ENCODE measurements at regions not wholly inside any gene's neighbourhood (a gene's known extent, or its start where the extent isn't known, plus 50 kb on each side); places are given as distances from the start of the nearest gene placed in this dataset.

DNA sequence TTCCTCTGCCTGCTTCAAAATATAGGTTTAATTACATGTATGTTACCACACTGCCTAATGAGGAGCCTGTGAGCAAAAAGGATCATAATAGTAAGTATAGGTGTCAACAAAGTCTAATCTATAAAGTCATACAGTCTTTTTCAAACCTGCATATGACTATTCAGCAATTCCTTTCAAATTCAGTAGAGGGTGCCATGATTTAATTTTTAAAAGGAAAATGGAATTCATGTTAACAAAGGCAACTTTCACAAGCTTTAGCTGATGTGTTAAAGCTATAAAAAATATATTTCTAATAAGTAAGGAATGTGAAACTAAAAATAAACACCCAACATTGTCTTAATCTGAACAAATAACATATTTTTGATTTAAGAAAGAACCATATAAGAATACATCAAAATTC is 52.1 kb downstream of the MPP7 start:
- Mint-ChIP-seq H3K4me1 (peaks cover 15% of the 10 kb centered on the region), H3K27me3 (no peaks in the 10 kb centered on the region), H3K4me3 (no peak overlapping the region), H3K9me3 (no peaks in the 10 kb centered on the region), H3K36me3 (ENCODE audit: insufficient read depth) (no peaks in the 10 kb centered on the region), H3K27ac (ENCODE audit: low read depth) (no peak overlapping the region)
- DNase-seq (ENCODE audit: low spot score in 2 of 2) (no peak), ATAC-seq (replicated peaks; ENCODE audit: extremely low read depth, poor library complexity, severe bottlenecking) (no peak)

DNA sequence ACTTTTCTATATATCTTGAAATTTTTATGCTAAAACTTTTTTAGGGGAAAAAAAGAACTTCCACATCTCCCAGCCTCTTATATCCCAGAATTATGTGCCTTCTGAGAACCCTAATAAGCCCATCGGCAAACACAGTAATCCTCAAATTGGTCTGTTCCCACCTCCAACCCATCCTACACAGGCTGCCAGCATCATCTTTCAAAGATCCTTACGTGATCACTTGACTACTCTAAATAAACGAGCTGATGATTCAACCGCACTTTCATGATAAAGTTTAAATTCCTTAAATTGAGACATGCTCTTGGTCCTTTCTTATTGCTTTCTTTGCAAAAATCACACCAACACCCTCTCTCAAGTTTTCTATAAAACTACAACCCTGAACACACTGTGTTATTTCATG is 52.5 kb downstream of the MPP7 start:
- no peaks in the 10 kb centered on the region for H3K27me3 Mint-ChIP-seq
- no peak overlapping the region for H3K27ac Mint-ChIP-seq (ENCODE audit: low read depth)
- DNase-seq (ENCODE audit: low spot score in 2 of 2) (no peak), ATAC-seq (replicated peaks; ENCODE audit: extremely low read depth, poor library complexity, severe bottlenecking) (no peak)
- peaks cover 10% of the 10 kb centered on the region for H3K4me1 Mint-ChIP-seq
- no peaks in the 10 kb centered on the region for H3K9me3 Mint-ChIP-seq
- no peak overlapping the region for H3K4me3 Mint-ChIP-seq
- H3K36me3 Mint-ChIP-seq (ENCODE audit: insufficient read depth): no peaks in the 10 kb centered on the region

DNA sequence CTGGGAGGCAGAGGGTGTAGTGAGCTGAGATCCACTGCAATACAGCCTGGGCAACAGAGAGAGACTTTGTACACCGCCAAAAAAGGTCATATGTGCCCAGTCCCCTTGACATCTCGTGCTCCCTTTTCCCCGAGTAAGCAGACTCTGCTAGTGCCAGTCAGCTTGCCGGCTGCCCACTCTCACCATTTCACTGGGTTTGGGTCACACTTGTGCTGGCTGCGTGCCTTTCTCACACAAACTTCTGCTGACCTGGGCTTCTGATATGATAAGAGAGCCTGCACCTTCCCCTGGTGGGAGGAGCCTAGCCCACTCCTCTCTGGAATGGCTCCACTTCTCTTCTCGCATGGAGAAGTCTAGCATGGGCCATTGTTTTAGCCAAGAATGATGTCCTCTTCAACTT is 53.4 kb downstream of the MPP7 start:
- Mint-ChIP-seq H3K9me3 (no peaks in the 10 kb centered on the region), H3K27me3 (no peaks in the 10 kb centered on the region), H3K36me3 (ENCODE audit: insufficient read depth) (no peaks in the 10 kb centered on the region), H3K27ac (ENCODE audit: low read depth) (peak overlapping the region; percentile 7), H3K4me3 (no peak overlapping the region), H3K4me1 (peaks cover 8% of the 10 kb centered on the region)
- DNase-seq (ENCODE audit: low spot score in 2 of 2): no peak
- no peak for ATAC-seq (replicated peaks; ENCODE audit: extremely low read depth, poor library complexity, severe bottlenecking)

GRCh38 chr10:28248092-28248491 is 54.8 kb downstream of the MPP7 start:
- Mint-ChIP-seq H3K9me3 (no peaks in the 10 kb centered on the region), H3K27me3 (no peaks in the 10 kb centered on the region), H3K27ac (ENCODE audit: low read depth) (no peak overlapping the region), H3K4me1 (peaks cover 11% of the 10 kb centered on the region), H3K36me3 (ENCODE audit: insufficient read depth) (no peaks in the 10 kb centered on the region), H3K4me3 (no peak overlapping the region)
- DNase-seq (ENCODE audit: low spot score in 2 of 2) (no peak), ATAC-seq (replicated peaks; ENCODE audit: extremely low read depth, poor library complexity, severe bottlenecking) (no peak)

- Mint-ChIP-seq H3K36me3 (ENCODE audit: insufficient read depth) (no peaks in the 10 kb centered on the region), H3K27me3 (no peaks in the 10 kb centered on the region), H3K4me1 (peaks cover 18% of the 10 kb centered on the region), H3K4me3 (no peak overlapping the region), H3K27ac (ENCODE audit: low read depth) (no peak overlapping the region), H3K9me3 (no peaks in the 10 kb centered on the region)
- ATAC-seq (replicated peaks; ENCODE audit: extremely low read depth, poor library complexity, severe bottlenecking) (no peak), DNase-seq (ENCODE audit: low spot score in 2 of 2) (no peak)
Measured at GRCh38 chr10:28246023-28246422, 56.8 kb downstream of the MPP7 start.

DNA sequence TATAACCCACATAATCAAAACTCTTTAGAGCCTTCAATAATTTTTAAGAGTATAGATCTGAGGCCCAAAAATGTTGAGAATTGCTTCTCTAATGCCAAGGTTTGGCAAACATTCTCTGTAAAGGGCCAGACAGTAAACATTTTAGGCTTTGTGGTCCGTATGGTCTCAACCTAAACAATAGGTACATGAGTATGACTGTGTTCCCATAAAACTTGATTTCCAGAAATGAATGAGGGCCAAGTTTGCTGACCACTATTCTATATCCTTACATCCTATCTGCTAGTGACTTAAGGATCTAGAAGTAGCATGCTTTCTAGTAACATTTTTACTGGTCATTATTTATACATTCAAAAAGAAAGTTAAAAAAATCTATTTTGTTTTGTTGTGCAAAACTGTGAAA is 58.9 kb downstream of the MPP7 start:
- H3K4me1 Mint-ChIP-seq: peaks cover 18% of the 10 kb centered on the region

GRCh38 chr10:28242555-28243204 is 60.2 kb downstream of the MPP7 start:
- no peak overlapping the region for H3K27ac Mint-ChIP-seq (ENCODE audit: low read depth)
- no peak overlapping the region for H3K4me3 Mint-ChIP-seq
- H3K9me3 Mint-ChIP-seq: no peaks in the 10 kb centered on the region
- H3K4me1 Mint-ChIP-seq: peaks cover 12% of the 10 kb centered on the region
- ATAC-seq (replicated peaks; ENCODE audit: extremely low read depth, poor library complexity, severe bottlenecking): no peak
- no peak for DNase-seq (ENCODE audit: low spot score in 2 of 2)
- no peaks in the 10 kb centered on the region for H3K36me3 Mint-ChIP-seq (ENCODE audit: insufficient read depth)
- no peaks in the 10 kb centered on the region for H3K27me3 Mint-ChIP-seq

More for the DNA sequence above, 58.9 kb downstream of the MPP7 start:
- H3K27me3 Mint-ChIP-seq: no peaks in the 10 kb centered on the region
- no peaks in the 10 kb centered on the region for H3K9me3 Mint-ChIP-seq
- H3K4me3 Mint-ChIP-seq: no peak overlapping the region
- no peaks in the 10 kb centered on the region for H3K36me3 Mint-ChIP-seq (ENCODE audit: insufficient read depth)
- no peak for ATAC-seq (replicated peaks; ENCODE audit: extremely low read depth, poor library complexity, severe bottlenecking)
- DNase-seq (ENCODE audit: low spot score in 2 of 2): no peak
- H3K27ac Mint-ChIP-seq (ENCODE audit: low read depth): no peak overlapping the region

DNA sequence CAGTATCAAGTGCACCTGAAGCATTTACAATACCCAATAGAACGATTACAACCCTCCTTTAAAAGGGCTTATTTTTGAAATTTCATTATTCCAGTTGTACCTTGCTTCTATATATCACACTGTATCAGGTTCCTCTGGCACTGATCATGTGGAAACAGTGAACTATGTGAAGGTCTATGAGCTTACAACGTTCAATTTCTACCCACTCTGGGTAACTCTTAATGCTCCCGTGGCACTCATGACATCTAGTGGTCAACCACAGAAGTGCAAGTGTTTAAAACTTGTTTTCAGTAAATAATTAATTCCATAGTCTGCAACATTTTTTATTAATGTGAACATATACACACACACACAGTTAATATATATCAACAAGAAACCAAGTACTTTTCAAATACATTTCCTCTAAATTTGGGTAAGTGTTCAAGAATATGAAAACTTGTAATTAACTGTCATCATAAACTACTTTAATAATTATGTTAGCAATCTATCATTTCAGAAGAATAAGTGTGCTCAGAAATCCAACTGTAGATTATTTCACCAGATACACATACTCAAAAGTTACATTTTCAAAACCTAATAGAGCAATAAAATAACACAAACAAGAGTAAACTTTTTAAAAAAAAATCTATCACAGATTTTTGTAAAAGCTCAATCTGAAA is 61.0 kb downstream of the MPP7 start:
- DNase-seq (ENCODE audit: low spot score in 2 of 2): no peak
- peak; percentile 46 for ATAC-seq (replicated peaks; ENCODE audit: extremely low read depth, poor library complexity, severe bottlenecking)
- no peaks in the 10 kb centered on the region for H3K27me3 Mint-ChIP-seq
- no peaks in the 10 kb centered on the region for H3K9me3 Mint-ChIP-seq
- H3K4me3 Mint-ChIP-seq: no peak overlapping the region
- peaks cover 12% of the 10 kb centered on the region for H3K4me1 Mint-ChIP-seq
- no peak overlapping the region for H3K27ac Mint-ChIP-seq (ENCODE audit: low read depth)
- peaks cover 3% of the 10 kb centered on the region for H3K36me3 Mint-ChIP-seq (ENCODE audit: insufficient read depth)

- peaks cover 6% of the 10 kb centered on the region for H3K36me3 Mint-ChIP-seq (ENCODE audit: insufficient read depth)
- DNase-seq (ENCODE audit: low spot score in 2 of 2): no peak
- peaks cover 12% of the 10 kb centered on the region for H3K4me1 Mint-ChIP-seq
- no peaks in the 10 kb centered on the region for H3K27me3 Mint-ChIP-seq
- H3K27ac Mint-ChIP-seq (ENCODE audit: low read depth): no peak overlapping the region
- no peak overlapping the region for H3K4me3 Mint-ChIP-seq
- ATAC-seq (replicated peaks; ENCODE audit: extremely low read depth, poor library complexity, severe bottlenecking): no peak
- H3K9me3 Mint-ChIP-seq: no peaks in the 10 kb centered on the region
Measured at GRCh38 chr10:28240400-28240799, 62.5 kb downstream of the MPP7 start.

DNA sequence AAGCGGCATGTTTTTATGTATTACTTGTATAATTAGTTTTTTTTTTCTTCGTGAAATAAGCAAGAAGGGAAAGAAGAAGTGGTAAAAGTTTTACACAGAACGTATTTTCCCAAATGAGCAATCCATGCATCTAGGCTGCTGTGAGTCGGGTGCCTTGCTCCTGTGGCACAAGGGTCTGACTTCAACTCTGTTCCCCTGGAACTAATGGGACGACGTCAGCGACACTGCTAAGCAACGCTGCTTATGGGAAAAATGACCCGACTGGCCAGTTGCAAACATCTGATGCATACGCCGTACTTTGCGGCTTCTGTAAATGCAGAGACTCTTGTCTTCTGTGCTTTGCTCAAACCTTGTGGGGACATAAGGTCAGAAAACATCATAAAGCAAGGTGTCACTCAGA is 66.3 kb downstream of the MPP7 start:
- H3K9me3 Mint-ChIP-seq: no peaks in the 10 kb centered on the region
- H3K36me3 Mint-ChIP-seq (ENCODE audit: insufficient read depth): peaks cover 9% of the 10 kb centered on the region
- no peak overlapping the region for H3K27ac Mint-ChIP-seq (ENCODE audit: low read depth)
- no peak overlapping the region for H3K4me3 Mint-ChIP-seq
- ATAC-seq (replicated peaks; ENCODE audit: extremely low read depth, poor library complexity, severe bottlenecking): no peak
- no peaks in the 10 kb centered on the region for H3K27me3 Mint-ChIP-seq
- DNase-seq (ENCODE audit: low spot score in 2 of 2): no peak
- H3K4me1 Mint-ChIP-seq: no peaks in the 10 kb centered on the region

- Mint-ChIP-seq H3K4me3 (no peak overlapping the region), H3K9me3 (no peaks in the 10 kb centered on the region), H3K27me3 (no peaks in the 10 kb centered on the region), H3K27ac (ENCODE audit: low read depth) (no peak overlapping the region), H3K36me3 (ENCODE audit: insufficient read depth) (no peaks in the 10 kb centered on the region), H3K4me1 (peaks cover 19% of the 10 kb centered on the region)
- DNase-seq (ENCODE audit: low spot score in 2 of 2) (no peak), ATAC-seq (replicated peaks; ENCODE audit: extremely low read depth, poor library complexity, severe bottlenecking) (no peak)
Measured at GRCh38 chr10:28220811-28221210, 82.1 kb downstream of the MPP7 start.

DNA sequence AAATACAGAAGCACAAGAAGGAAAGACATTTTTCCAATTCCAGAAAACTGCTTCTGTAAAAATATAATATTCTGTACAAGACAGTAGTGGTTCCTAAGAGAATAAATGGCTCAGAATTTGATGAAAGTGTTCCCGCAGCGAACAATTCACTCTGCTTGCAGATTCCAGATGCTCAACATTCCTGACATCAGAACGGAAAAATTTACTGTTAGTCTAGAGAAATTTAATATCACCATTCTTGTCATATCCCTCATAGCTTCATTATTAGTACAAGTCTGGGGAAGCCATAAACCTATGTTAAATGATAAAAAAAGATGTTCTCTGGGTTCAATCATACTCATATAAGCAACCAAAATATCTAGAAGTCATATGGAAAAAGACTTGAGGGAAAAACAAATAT is 83.6 kb downstream of the MPP7 start:
- no peaks in the 10 kb centered on the region for H3K36me3 Mint-ChIP-seq (ENCODE audit: insufficient read depth)
- H3K9me3 Mint-ChIP-seq: no peaks in the 10 kb centered on the region
- H3K27ac Mint-ChIP-seq (ENCODE audit: low read depth): no peak overlapping the region
- H3K27me3 Mint-ChIP-seq: no peaks in the 10 kb centered on the region
- DNase-seq (ENCODE audit: low spot score in 2 of 2): no peak
- no peak for ATAC-seq (replicated peaks; ENCODE audit: extremely low read depth, poor library complexity, severe bottlenecking)
- H3K4me1 Mint-ChIP-seq: peaks cover 25% of the 10 kb centered on the region
- no peak overlapping the region for H3K4me3 Mint-ChIP-seq

GRCh38 chr10:28217848-28218247 is 85.0 kb downstream of the MPP7 start:
- ATAC-seq (replicated peaks; ENCODE audit: extremely low read depth, poor library complexity, severe bottlenecking): no peak
- Mint-ChIP-seq H3K9me3 (no peaks in the 10 kb centered on the region), H3K36me3 (ENCODE audit: insufficient read depth) (no peaks in the 10 kb centered on the region), H3K4me3 (no peak overlapping the region), H3K27me3 (no peaks in the 10 kb centered on the region), H3K27ac (ENCODE audit: low read depth) (no peak overlapping the region), H3K4me1 (peaks cover 25% of the 10 kb centered on the region)
- DNase-seq (ENCODE audit: low spot score in 2 of 2): no peak
